CD14-positive monocyte (primary cell): ENCODE measurements at regions not wholly inside any gene's neighbourhood (a gene's known extent, or its start where the extent isn't known, plus 50 kb on each side); places are given as distances from the start of the nearest gene placed in this dataset.

Experiments
- DNase-seq, 3 donors: peaks; one replicate each; pipeline ENCODE4 v3.0.0-alpha.2; 2011 to 2022
- H2AFZ ChIP-seq: 2 replicates; pipeline ENCODE4 v1.6.0; 2012; ENCODE audit warnings: mild to moderate bottlenecking, low read depth, low read length, inconsistent platforms; ENCODE audit not compliant: insufficient read depth, poor library complexity, severe bottlenecking
- H3K27ac ChIP-seq, 2 donors: 1 replicate in 1 of 2; 2 replicates in 1 of 2; pipeline ENCODE4 v1.5.1; 2012 to 2013; ENCODE audit warnings: low read length in 2 of 2, control low read depth in 1 of 2, inconsistent platforms in 1 of 2, low read depth in 1 of 2, mild to moderate bottlenecking in 1 of 2
- H3K27me3 ChIP-seq, 2 donors: one replicate each; pipeline versions ENCODE4 v1.6.0 to v1.6.1; 2011 to 2013; ENCODE audit warnings: low read length in 2 of 2; ENCODE audit not compliant: control insufficient read depth in 2 of 2, insufficient read depth in 2 of 2
- H3K36me3 ChIP-seq, 2 donors: replicated peaks in 1 of 2; 1 replicate in 1 of 2; 2 replicates in 1 of 2; pipeline versions ENCODE4 v1.5.1 to v1.6.1; 2012 to 2013; ENCODE audit warnings: low read length in 2 of 2, control low read depth in 1 of 2, inconsistent platforms in 1 of 2, mild to moderate bottlenecking in 1 of 2; ENCODE audit not compliant: insufficient read depth in 2 of 2, control insufficient read depth in 1 of 2
- H3K4me1 ChIP-seq, 2 donors: 1 replicate in 1 of 2; 2 replicates in 1 of 2; pipeline versions ENCODE4 v1.5.1 to v1.6.1; 2012 to 2013; ENCODE audit warnings: low read length in 2 of 2, control low read depth in 1 of 2, inconsistent platforms in 1 of 2, mild to moderate bottlenecking in 1 of 2, moderate library complexity in 1 of 2; ENCODE audit not compliant: insufficient read depth in 2 of 2, control insufficient read depth in 1 of 2
- H3K4me2 ChIP-seq: replicated peaks from 2 replicates; pipeline ENCODE3; 2012; ENCODE audit warnings: low read length, moderate library complexity, mild to moderate bottlenecking; ENCODE audit not compliant: poor library complexity, severe bottlenecking; ENCODE audit errors: extremely low read depth
- H3K4me3 ChIP-seq, 3 experiments: fragments of 200-600 bp in 1 of 3; sonication (generic) in 1 of 3; replicated peaks in 1 of 3; 1 replicate in 2 of 3; 2 replicates in 1 of 3; pipeline ENCODE4 v1.5.1; 2011 to 2013; ENCODE audit warnings: low read length in 3 of 3, mild to moderate bottlenecking in 3 of 3, control low read depth in 2 of 3, low read depth in 2 of 3, inconsistent platforms in 1 of 3, moderate library complexity in 1 of 3
- H3K79me2 ChIP-seq: 2 replicates; pipeline ENCODE4 v1.6.0; 2012; ENCODE audit warnings: mild to moderate bottlenecking, control low read depth, inconsistent platforms, low read length, moderate library complexity; ENCODE audit not compliant: insufficient read depth
- H3K9ac ChIP-seq: 2 replicates; pipeline ENCODE4 v1.6.0; 2017; ENCODE audit warnings: low read length, mild to moderate bottlenecking; ENCODE audit not compliant: insufficient read depth, poor library complexity, severe bottlenecking
- H3K9me3 ChIP-seq, 2 donors: replicated peaks in 1 of 2; 1 replicate in 1 of 2; 2 replicates in 1 of 2; pipeline versions ENCODE4 v1.5.1 to v1.6.1; 2012 to 2013; ENCODE audit warnings: low read length in 2 of 2, control low read depth in 1 of 2; ENCODE audit not compliant: control insufficient read depth in 1 of 2, insufficient read depth in 1 of 2
- H4K20me1 ChIP-seq: 2 replicates; pipeline ENCODE4 v1.6.0; 2012; ENCODE audit warnings: mild to moderate bottlenecking, low read length, control low read depth, moderate library complexity; ENCODE audit not compliant: insufficient read depth
- H3K27ac Mint-ChIP-seq, 7 donors: one replicate each; pipeline ENCODE4 v1.8.0; 2020; ENCODE audit warnings: mild to moderate bottlenecking in 7 of 7, mixed read lengths in 7 of 7, moderate library complexity in 6 of 7, inconsistent platforms in 2 of 7
- H3K27me3 Mint-ChIP-seq, 3 donors: one replicate each; pipeline ENCODE4 v1.8.0; 2021 to 2022; ENCODE audit warnings: low read depth in 3 of 3, mild to moderate bottlenecking in 3 of 3, mixed read lengths in 3 of 3, moderate library complexity in 3 of 3, inconsistent platforms in 1 of 3
- H3K36me3 Mint-ChIP-seq, 2 donors: one replicate each; pipeline ENCODE4 v1.8.0; 2020; ENCODE audit warnings: mixed read lengths in 2 of 2, inconsistent platforms in 1 of 2, mild to moderate bottlenecking in 1 of 2
- H3K4me1 Mint-ChIP-seq: one replicate; pipeline ENCODE4 v1.8.0; 2020; ENCODE audit warnings: mild to moderate bottlenecking, mixed read lengths
- H3K4me3 Mint-ChIP-seq, 2 donors: one replicate each; pipeline ENCODE4 v1.8.0; 2020; ENCODE audit warnings: mild to moderate bottlenecking in 2 of 2, mixed read lengths in 2 of 2, moderate library complexity in 1 of 2
- H3K9me3 Mint-ChIP-seq, 7 donors: one replicate each; pipeline ENCODE4 v1.8.0; 2020 to 2022; ENCODE audit warnings: mixed read lengths in 7 of 7, mild to moderate bottlenecking in 6 of 7, moderate library complexity in 6 of 7, inconsistent platforms in 2 of 7
- CTCF ChIP-seq: fragments of 200-600 bp; IDR thresholded peaks from one replicate; pipeline ENCODE4 v1.8.0; 2022; ENCODE audit warnings: antibody characterized with exemption, mild to moderate bottlenecking
- WGBS: methylation state at CpG from one replicate; pipeline ENCODE4 v1.1.5; 2013; ENCODE audit warnings: missing lambda C conversion rate; ENCODE audit not compliant: insufficient coverage; 5-methylcytosine and 5-hydroxymethylcytosine counted together
- intact Hi-C, 2 donors: fragments of 100-400 bp; cut with micrococcal nuclease; formaldehyde crosslinking; loops; one replicate each; pipeline versions ENCODE4 v1.15.0 to v1.15.1; 2023

GRCh38 chr1:184889166-184889565, 85.1 kb downstream of the NIBAN1 start:
- peaks cover 5% of the 10 kb centered on the region for H3K79me2 ChIP-seq
- no peak overlapping the region for H3K9ac ChIP-seq
- WGBS: no CpG with 5 or more reads among the region's 1 CpG
- no peak overlapping the region for H3K4me2 ChIP-seq
- no peak for DNase-seq
- Mint-ChIP-seq H3K4me3 (no peak overlapping the region), H3K27me3 (no peaks in the 10 kb centered on the region), H3K9me3 (no peaks in the 10 kb centered on the region), H3K4me1 (peaks cover 14% of the 10 kb centered on the region), H3K36me3 (peaks cover 48 to 62% of the 10 kb centered on the region in 2 donors), H3K27ac (no peak overlapping the region)
- no peaks in the 10 kb centered on the region for H4K20me1 ChIP-seq
- H3K36me3 ChIP-seq: peaks cover 23 to 72% of the 10 kb centered on the region in 2 donors
- H3K27ac ChIP-seq: no peak overlapping the region
- no peaks in the 10 kb centered on the region for H3K9me3 ChIP-seq
- no peak overlapping the region for H3K4me3 ChIP-seq
- no peak for TF ChIP-seq CTCF
- no peak overlapping the region for H2AFZ ChIP-seq
- intact Hi-C loops: no loop called here
- H3K4me1 ChIP-seq: peaks cover 10 to 11% of the 10 kb centered on the region in 2 donors
- H3K27me3 ChIP-seq: no peaks in the 10 kb centered on the region

- Histone ChIP-seq H3K79me2 (peaks cover 5% of the 10 kb centered on the region), H3K9me3 (no peaks in the 10 kb centered on the region), H2AFZ (no peak overlapping the region), H3K36me3 (peaks cover 19 to 72% of the 10 kb centered on the region in 2 donors), H3K4me3 (no peak overlapping the region), H3K4me2 (no peak overlapping the region), H4K20me1 (no peaks in the 10 kb centered on the region), H3K27me3 (no peaks in the 10 kb centered on the region), H3K9ac (no peak overlapping the region), H3K4me1 (peaks cover 10 to 11% of the 10 kb centered on the region in 2 donors), H3K27ac (no peak overlapping the region)
- DNase-seq: no peak
- intact Hi-C loops: no loop called here
- peaks cover 17% of the 10 kb centered on the region for H3K4me1 Mint-ChIP-seq
- H3K27ac Mint-ChIP-seq: no peak overlapping the region
- TF ChIP-seq CTCF: no peak
- H3K27me3 Mint-ChIP-seq: no peaks in the 10 kb centered on the region
- H3K36me3 Mint-ChIP-seq: peaks cover 50 to 64% of the 10 kb centered on the region in 2 donors
- no peaks in the 10 kb centered on the region for H3K9me3 Mint-ChIP-seq
- no peak overlapping the region for H3K4me3 Mint-ChIP-seq
Measured at GRCh38 chr1:184888505-184888904, 85.8 kb downstream of the NIBAN1 start.
